ENCODE measurements at regions not wholly inside any gene's neighbourhood (a gene's known extent, or its start where the extent isn't known, plus 50 kb on each side); places are given as distances from the start of the nearest gene placed in this dataset.

DNA sequence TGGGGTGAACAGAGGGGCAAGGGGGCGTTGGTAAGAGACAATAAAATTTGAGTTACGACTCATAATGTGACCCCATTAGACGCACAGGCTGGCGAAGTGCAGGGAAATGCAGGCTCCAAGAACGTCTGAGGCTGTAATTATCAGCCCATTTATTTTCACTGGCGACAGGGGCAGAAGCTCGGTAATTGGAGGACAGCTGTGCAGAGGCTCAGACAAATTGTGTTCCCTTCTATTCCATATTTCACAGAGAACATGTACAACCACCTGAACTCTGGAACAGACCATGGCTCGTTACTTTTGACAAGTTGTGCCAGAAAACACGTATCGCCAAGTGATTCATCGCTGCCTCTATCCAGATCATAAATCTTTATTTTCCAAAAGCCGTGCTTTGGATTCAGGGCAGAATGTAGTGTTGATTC is 137.3 kb upstream of the FRMD4A start:
- DNase-seq (ENCODE audit: low spot score): no peak

DNA sequence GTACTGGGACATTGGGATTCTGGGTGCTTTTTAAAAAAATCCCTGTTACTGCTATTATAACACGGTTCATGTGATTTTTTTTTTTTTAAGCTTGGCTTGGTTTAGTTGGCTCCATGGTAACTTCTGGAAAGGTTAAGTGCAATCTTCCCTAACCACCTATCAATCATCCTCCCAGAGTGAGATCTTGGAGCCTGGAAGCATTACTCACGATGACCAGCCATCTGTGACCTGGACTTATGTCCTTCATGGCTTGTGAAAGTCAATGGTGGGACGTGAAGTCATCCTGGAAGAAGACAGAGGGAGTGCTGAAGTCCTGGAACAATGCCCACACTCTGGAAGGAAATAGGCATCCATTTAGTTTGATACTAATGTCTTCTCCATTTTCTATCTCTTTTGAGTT is 135.5 kb upstream of the FRMD4A start:
- peak; percentile 70 for DNase-seq (ENCODE audit: low spot score)

DNA sequence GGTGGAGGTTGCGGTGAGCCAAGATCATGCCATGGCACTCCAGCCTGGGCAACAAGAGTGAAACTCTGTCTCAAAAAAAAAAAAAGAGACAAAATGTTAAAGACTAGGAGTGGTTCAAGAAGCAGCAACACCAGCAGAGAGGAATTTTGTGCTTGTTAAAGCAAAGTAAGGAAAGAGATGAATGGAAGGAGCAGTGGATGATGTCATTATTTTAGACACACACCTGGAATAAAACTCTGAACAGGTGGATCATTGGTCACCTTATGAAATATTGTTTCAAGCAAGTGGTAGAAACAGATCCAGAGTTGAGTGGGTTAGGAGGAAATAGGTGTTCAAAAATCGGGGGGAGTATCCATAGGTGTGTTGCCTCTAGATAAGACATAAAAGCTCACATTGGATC is 129.7 kb upstream of the FRMD4A start:
- DNase-seq (ENCODE audit: low spot score): no peak

DNA sequence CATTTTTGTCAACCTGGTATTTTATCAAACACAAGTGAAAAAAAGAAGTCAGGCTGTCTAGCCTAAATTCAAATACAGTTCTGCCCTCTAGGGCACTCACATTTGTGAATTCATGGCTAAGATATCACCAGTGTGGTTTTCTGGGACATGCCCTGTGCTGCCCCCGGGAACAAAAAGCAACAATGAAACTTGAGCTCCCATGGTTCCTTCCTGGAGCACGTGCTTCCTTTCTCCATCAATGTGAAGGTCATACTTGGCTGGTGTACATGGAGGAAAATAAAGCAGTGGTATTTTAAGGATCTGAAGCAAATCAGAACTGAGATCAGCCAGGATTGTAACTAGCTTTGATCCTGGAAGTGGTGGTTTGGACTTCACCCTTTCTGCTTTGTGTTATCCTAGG is 128.9 kb upstream of the FRMD4A start:
- DNase-seq (ENCODE audit: low spot score): no peak

DNA sequence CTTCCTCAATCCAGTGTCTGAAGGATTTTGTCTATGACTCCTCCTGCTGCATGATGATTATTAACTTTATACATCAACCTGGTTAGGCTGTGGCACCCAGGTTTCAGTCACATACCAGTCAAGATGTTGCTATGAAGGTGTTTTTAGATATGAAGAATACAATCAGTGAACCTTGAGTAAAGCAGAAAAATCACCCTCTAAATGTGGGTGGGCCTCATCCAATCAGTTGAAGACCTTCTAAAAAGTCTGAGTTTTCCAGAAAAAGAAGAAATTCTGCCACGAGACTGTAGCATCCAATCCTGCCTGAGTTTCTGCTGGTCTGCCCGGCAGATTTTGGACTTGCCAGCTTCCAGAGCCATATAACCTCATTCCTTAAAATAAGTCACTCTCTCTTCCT is 126.1 kb upstream of the FRMD4A start:
- DNase-seq (ENCODE audit: low spot score): no peak

DNA sequence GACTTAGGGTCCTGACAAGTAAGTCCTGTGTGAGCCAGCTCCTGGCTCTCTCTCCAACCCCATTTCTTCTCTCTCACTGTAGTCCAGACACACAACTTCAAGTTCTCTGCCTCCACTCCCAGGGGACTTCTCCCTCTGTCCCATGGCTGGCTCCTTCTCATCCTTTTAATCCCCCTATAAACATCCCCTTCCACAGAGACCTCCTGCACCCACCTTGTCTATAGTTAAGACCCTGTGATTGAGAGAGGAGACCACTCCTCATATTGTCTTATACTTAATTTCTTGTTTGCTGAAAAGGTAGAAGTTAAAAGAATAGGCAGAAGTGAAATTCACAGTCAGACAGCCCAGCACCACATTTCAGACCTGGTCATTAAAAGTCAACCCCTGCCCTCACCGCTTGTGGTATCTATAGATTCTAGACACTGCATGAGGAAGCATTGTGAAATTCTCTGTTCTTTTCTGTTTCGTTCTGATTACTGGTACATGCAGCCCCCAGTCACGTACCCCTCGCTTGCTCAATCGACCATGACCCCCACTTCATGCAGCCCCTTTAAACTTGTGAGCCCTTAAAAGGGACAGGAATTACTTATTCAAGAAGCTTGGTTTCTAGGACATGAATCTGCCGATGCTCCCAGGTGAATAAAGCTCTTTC is 125.6 kb upstream of the FRMD4A start:
- DNase-seq (ENCODE audit: low spot score): no peak

DNA sequence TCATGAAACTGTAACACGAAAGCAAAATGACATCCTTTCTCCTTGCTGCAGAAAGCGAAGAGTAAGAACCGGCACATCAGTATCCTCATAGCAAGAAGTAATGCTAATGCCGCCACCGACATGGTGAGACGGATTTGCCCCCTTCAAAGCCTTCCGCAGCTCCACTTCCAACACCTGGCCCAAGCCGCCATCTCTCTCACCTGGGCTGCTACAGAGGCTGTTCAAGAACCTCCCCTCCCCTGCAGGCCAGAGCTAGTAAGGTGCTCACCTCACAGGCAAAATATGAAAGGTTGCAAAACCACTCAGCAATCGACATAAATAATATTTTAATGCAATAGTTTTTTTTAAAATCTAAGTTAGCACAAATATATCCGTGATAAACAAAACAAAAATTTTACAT is 123.9 kb upstream of the FRMD4A start:
- DNase-seq (ENCODE audit: low spot score): no peak

DNA sequence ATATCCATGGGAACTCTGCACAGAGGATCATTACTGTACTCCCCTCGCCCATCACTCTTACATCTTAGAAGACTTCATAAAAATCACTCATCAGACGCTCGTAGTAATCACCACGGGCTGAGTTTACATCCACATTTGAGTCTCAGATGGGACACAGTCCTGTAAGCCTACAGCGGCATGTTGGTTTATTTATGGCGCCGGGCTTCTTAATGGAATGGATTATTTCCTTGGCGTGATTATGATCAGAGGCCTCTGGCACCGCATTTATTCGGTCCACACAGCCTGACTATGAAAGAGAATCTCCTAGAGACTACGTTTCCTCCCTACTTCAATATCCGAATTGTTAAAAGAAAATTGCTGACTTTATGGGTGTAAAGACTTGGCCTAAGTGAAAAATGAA is 123.5 kb upstream of the FRMD4A start:
- DNase-seq (ENCODE audit: low spot score): no peak

DNA sequence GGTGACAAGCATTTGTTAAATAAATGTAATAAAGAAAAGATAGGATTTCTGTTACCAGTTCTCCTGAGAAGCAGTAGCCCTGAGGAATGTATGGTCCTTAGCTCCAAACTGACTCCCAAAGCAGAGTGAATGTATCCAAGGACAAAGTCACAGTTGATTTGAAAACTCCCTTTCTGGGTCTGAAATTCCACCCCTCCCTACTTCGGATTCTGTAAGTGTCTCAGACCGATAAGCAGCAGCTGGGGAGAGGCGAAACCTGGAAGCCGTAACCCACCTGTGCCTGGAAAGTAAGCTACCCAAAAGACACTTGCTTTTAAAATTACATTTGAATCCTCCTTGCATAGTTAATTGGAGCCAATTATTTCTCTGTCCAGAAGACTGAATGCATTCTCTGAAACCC is 122.9 kb upstream of the FRMD4A start:
- no peak for DNase-seq (ENCODE audit: low spot score)

DNA sequence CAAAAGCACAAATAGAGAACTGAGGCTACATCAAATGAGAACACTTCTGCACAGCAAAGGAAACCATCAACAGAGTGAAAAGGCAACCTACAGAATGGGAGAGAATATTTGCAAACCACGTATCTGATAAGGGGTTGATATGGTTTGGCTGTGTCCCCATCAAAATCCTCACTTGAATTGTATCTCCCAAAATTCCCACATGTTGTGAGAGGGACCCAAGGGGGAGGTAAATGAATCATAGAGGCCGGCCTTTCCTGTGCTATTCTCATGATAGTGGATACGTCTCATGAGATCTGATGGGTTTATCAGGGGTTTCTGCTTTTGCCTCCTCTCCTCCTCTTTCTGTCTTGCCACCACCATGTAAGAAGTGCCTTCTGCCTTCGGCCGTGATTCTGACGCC is 120.6 kb upstream of the FRMD4A start:
- DNase-seq (ENCODE audit: low spot score): no peak

DNA sequence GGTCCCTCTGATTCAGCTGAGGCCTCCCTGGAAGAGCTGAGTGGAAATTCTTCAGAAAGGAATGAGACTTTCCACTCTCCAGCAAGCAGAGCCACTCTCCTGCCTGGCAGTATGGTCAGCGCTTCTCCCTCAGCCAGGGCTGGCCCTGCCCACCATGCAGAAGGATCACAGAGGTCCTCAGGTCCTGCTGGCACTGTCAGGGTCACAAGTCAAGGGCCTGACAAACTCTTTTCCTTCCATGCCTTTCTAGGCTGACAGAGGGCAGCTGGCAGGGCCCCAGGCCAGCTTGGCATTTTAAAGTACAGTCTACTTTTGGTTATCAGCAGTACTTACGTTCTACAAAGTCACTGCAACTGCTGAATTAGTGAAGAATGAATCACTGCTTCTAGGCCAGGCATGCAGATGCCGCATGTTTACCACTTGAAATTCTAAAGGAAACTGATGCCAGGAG is 119.3 kb upstream of the FRMD4A start:
- DNase-seq (ENCODE audit: low spot score): no peak

DNA sequence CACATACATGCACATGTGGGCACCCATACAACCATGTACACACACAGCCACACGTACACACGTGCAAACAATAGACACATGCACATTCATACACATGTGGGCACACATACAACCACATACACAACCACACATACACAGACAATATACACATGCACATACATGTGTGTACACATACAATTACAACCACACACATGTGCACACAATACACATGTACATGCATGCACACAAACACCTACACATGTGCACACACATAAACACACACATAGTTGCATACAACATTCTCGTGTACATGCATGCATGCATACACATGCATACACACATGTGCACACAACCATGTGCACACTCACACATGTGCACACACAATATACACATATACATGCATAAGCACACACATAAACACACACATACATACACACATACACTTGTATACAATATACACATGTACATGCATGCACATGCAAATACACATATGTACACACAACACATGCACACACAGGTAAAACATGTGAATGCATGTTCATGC is 118.6 kb upstream of the FRMD4A start:
- DNase-seq (ENCODE audit: low spot score): no peak

DNA sequence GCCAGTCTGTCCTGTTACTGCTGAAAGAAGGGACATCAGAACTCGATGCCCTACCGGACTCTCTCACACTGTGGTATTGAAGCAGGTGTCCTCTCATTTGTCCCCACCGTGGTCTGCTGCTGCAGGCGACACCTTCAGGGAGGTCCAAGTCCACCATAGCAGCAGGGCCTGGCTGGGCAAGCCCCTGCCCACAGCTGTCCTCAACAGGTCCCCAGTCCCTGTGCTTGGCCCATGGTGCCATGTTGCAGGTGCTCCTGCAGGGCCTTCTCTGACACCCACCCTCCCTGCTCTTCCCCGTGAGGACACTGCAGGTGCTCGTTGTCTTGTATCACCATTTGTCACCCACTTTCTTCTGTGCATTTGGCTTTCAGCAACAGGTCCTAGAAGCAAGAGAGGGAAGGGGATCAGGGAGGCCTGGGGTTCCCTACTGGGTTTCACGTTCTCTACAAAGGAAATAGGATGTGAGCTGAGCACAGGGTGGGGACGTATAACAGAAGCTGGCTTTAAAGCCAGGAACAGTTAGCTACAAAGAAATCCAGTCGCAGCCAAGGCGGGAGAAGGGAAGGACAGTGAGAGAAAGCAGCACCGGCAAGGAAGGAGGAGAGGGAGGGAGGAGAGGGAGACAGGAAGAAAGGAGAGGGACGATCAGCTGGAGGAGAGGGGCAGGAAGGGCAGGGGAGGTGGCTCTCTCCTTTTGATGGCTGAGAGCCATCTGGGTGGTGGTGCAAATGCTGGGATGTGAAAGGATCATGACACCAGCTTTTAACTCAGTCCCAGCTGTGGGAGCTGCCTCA is 117.7 kb upstream of the FRMD4A start:
- DNase-seq (ENCODE audit: low spot score): no peak

DNA sequence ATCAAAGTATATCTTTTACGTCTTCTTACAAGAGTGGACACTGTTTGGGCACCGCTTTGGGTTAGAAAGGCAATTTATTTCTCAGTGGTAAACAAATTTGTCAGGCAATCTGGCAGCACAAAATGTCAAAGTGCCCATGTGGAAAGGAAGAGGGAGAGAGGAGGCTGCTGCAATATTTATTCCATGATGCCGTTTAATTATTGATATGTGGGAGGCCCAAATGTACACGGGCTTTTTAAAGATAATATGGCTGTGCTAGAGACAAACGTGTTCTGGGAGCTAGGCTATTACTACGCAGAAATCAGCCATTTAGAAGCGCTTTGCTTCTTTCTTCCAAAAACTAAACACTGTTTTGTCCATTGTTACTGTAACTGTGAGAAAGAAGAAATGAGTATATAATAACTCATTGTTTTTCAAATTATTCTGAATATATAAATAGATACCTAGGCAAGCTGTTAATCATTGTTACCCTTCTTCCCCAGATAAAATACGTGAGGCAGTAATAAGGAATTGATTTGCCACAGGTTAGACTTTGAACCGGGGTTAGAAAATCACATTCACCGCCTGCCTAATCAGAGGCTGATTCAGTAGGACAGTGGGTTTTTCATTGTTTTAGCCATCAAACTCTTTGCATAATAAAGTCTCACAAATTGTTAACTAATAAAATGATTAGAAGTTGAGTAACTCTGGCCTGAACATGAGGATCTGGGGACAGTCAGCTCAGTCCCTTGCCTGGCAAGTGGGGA is 116.5 kb upstream of the FRMD4A start:
- DNase-seq (ENCODE audit: low spot score): no peak

DNA sequence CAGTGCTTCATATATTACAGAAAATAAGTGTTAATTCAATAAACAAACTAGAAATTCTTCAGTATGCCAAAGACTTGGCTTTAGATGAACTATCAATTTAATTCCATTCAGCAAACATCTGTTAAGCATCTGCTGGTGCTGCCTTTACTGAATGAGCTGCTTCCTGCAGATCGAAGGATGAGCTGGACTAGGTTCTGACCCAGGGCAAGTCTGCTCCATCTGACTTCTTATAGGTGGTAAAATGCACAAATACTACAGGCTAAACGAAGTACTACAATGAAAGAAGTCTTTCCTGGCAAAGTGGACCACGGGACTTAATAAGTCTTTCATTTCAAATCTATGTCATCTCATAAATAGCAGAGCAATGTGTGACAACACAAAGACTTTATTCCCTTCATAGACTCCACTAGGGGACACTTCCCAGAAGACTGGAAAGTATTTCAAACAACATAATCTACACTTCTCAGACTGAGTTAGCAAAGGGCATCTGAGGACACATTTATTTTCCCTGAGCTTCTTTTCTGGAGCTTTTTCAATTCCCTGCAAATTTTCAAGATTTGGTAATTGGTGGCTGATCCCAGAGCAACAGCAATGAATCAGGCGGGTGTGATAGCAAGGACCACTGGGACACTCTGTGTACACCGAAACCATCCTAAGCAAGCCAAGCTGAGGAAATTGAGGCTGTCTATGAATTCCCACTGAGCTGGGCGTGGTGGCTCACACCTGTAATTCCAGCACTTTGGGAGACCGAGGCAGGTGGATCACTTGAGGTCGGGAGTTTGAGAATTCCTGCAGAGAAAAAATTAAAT is 108.9 kb upstream of the FRMD4A start:
- no peak for DNase-seq (ENCODE audit: low spot score)

DNA sequence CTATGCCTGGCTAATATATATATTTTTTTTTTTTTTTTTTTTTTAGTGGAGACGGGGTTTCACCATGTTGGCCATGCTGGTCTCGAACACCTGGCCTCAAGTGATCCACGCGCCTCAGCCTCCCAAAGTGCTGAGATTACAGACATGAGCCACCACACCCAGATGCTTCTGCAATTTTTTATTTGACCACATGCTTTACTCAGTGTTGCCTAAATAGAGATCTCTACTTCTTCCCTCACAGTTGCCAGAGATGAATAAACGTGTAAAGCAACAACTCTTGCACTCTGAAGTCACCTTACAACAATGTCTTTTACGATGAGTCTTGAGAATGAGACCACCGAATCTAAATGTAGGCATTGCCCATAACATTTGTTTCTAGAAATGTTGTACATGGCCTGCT is 107.9 kb upstream of the FRMD4A start:
- no peak for DNase-seq (ENCODE audit: low spot score)

DNA sequence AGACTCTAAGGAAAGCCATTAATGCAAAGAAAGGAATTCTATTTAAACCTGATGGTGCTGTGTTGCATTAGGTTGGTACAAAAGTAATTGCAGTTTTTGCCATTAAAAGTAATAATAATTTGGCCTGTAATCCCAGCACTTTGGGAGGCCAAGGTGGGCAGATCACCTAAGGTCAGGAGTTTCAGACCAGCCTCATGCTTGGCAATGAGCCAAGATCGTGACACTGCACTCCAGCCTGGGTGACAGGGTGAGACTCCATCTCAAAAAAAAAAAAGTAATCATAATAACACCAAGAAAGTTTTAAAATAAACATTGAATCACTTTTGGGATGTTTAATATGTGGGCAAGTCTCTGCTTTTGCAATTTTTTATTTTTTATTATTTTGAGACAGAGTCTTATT is 107.3 kb upstream of the FRMD4A start:
- no peak for DNase-seq (ENCODE audit: low spot score)

DNA sequence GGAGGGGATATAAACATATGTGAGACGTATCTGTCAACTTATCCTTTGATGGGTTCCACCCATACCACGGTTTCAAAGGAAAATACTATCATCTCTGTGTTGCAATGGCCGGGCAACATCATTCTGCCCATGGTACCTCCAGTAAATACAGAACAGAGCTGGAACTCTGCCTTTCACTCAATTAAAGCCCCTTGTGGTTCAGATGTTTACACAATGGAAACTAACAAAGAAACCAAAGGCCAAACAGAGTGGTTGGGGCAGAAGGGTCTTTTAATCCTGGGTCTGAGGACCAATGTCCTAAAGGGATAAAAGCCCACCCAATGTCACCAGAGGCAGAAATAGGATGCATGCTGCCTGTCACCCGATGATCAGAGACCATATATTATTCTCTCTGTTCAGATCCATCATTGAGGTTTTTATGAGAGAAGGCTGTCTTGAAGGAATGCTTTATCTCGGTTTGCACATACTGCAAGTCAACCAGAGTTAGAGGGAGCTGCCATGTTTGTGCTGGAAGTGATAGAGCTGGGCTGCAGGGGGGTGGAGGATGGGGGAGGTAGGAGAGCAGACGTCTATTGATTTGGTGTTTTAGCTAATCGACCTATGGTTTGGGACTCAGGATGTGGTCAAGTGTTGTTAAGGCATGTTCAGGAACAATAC is 105.4 kb upstream of the FRMD4A start:
- no peak for DNase-seq (ENCODE audit: low spot score)

DNA sequence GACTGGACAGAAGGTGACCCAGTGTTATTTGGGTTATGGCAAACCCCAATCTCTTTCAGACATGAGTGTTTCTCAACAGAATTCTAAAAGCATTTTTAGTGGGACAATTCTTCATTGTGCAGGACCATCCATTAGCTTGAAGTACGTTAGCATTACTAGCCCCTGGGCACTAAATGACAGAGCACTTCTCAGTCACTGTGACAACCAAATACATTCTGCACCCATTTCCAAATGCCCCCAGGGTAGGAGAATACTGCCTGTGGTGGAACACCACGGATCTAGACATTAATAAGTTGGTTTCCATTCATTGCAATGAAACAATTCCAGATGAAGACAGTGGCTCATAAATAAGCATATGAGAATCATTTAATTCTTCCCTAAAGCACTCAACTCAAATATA is 102.4 kb upstream of the FRMD4A start:
- no peak for DNase-seq (ENCODE audit: low spot score)

DNA sequence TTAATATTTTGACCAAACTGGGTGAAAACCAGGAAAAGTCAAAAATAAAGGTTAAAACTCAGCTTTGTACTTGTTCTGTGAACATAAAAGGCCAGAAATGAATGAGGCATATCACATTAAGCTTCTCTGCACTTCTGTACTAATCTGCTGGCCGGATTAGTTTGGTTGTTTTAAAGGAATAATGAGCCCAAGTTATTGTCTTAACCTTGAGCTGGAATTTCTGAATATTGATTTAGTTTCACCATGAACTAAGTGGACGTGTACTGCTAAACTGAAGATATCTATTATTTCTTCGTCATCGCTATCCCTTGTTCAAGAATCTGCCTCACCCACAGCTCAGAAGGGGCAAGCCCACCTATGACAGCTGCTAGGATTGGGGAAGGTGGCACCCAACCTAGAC is 101.1 kb upstream of the FRMD4A start:
- no peak for DNase-seq (ENCODE audit: low spot score)

DNA sequence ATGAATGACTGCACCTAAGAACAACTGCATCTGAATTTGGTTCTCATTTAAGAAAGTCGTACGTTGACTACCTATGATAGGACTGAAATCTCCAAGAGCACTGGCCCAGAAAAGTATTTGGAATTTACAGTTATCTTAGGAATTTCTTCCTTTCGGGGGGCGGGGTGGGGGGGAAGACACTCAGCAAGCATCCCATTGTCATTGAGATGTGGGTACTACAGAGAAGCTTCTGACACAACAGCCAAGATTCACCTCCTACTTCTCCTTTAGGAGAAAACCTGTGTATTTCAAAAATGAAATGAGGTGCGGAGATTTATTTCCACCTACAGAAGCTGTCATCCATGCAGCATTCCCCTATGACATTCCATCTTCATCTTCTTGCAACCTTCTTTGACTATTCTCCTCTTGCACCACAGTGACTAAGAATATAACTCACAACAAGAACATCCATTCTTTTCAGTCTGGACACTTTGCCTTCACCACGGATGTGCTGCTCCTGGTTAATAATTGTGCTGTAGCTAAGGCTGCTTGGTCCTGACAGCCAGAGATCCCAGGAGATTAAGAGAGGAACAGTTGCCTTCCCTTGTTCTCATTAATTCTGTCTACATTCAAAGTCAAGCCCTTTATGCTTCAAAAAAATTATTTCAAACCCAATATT is 98.4 kb upstream of the FRMD4A start:
- DNase-seq (ENCODE audit: low spot score): no peak

Data from RKO (cell line).